ENCODE measurements at regions not wholly inside any gene's neighbourhood (a gene's known extent, or its start where the extent isn't known, plus 50 kb on each side); places are given as distances from the start of the nearest gene placed in this dataset.

GRCh38 chr3:20849975-20850374 is 664.0 kb upstream of the SGO1 start:
- H3K27me3 ChIP-seq (ENCODE audit: control insufficient read depth, insufficient read depth, low read length), result no peaks in the 10 kb centered on the region
- no peaks in the 10 kb centered on the region for H3K36me3 ChIP-seq (ENCODE audit: control insufficient read depth in 2 of 3, insufficient read depth in 3 of 3, low read length in 3 of 3)
- H3K4me1 ChIP-seq (ENCODE audit: control insufficient read depth in 2 of 3, insufficient read depth in 2 of 3, low read depth in 1 of 3, low read length in 3 of 3), result no peaks in the 10 kb centered on the region
- intact Hi-C loops (cut with DNase I), result no loop called here
- H3K9ac ChIP-seq (ENCODE audit: low read length in 3 of 3), result no peak overlapping the region
- H3K9me3 ChIP-seq (ENCODE audit: control insufficient read depth in 2 of 3, insufficient read depth in 1 of 3, low read length in 3 of 3), result no peaks in the 10 kb centered on the region
- H3K27ac ChIP-seq (ENCODE audit: low read depth in 2 of 2, low read length in 2 of 2), result no peak overlapping the region
- DNase-seq, result peak in 2 of 5 donors; percentile 9 to 36
- FAIRE-seq, result no peak
- H3K4me3 ChIP-seq (ENCODE audit: low read length in 3 of 3), result no peak overlapping the region
- no peak for TF ChIP-seq CTCF (IDR thresholded peaks at IDR 0.05; ENCODE audit: borderline replicate concordance, extremely low read depth, insufficient read depth)

GRCh38 chr3:20846832-20847231 is 660.8 kb upstream of the SGO1 start:
- Histone ChIP-seq H3K4me1 (ENCODE audit: control insufficient read depth in 2 of 3, insufficient read depth in 2 of 3, low read depth in 1 of 3, low read length in 3 of 3) (no peaks in the 10 kb centered on the region), H3K4me3 (ENCODE audit: low read length in 3 of 3) (no peak overlapping the region), H3K27me3 (ENCODE audit: control insufficient read depth, insufficient read depth, low read length) (no peaks in the 10 kb centered on the region), H3K36me3 (ENCODE audit: control insufficient read depth in 2 of 3, insufficient read depth in 3 of 3, low read length in 3 of 3) (no peaks in the 10 kb centered on the region), H3K27ac (ENCODE audit: low read depth in 2 of 2, low read length in 2 of 2) (no peak overlapping the region), H3K9ac (ENCODE audit: low read length in 3 of 3) (no peak overlapping the region), H3K9me3 (ENCODE audit: control insufficient read depth in 2 of 3, insufficient read depth in 1 of 3, low read length in 3 of 3) (no peaks in the 10 kb centered on the region)
- no peak for FAIRE-seq
- TF ChIP-seq CTCF (IDR thresholded peaks at IDR 0.05; ENCODE audit: borderline replicate concordance, extremely low read depth, insufficient read depth), result no peak
- intact Hi-C loops (cut with DNase I), result no loop called here
- no peak for DNase-seq

GRCh38 chr3:20846066-20846465 is 660.1 kb upstream of the SGO1 start:
- no peak overlapping the region for H3K27ac ChIP-seq (ENCODE audit: low read depth in 2 of 2, low read length in 2 of 2)
- TF ChIP-seq CTCF (IDR thresholded peaks at IDR 0.05; ENCODE audit: borderline replicate concordance, extremely low read depth, insufficient read depth), result no peak
- H3K9me3 ChIP-seq (ENCODE audit: control insufficient read depth in 2 of 3, insufficient read depth in 1 of 3, low read length in 3 of 3), result no peaks in the 10 kb centered on the region
- intact Hi-C loops (cut with DNase I), result no loop called here
- no peak overlapping the region for H3K9ac ChIP-seq (ENCODE audit: low read length in 3 of 3)
- FAIRE-seq (no peak), DNase-seq (no peak)
- no peaks in the 10 kb centered on the region for H3K27me3 ChIP-seq (ENCODE audit: control insufficient read depth, insufficient read depth, low read length)
- H3K4me1 ChIP-seq (ENCODE audit: control insufficient read depth in 2 of 3, insufficient read depth in 2 of 3, low read depth in 1 of 3, low read length in 3 of 3), result no peaks in the 10 kb centered on the region
- no peaks in the 10 kb centered on the region for H3K36me3 ChIP-seq (ENCODE audit: control insufficient read depth in 2 of 3, insufficient read depth in 3 of 3, low read length in 3 of 3)
- H3K4me3 ChIP-seq (ENCODE audit: low read length in 3 of 3), result no peak overlapping the region

GRCh38 chr3:20844851-20845250 is 658.8 kb upstream of the SGO1 start:
- FAIRE-seq, result no peak
- TF ChIP-seq CTCF (IDR thresholded peaks at IDR 0.05; ENCODE audit: borderline replicate concordance, extremely low read depth, insufficient read depth), result no peak
- intact Hi-C loops (cut with DNase I), result no loop called here
- Histone ChIP-seq H3K9ac (ENCODE audit: low read length in 3 of 3) (no peak overlapping the region), H3K36me3 (ENCODE audit: control insufficient read depth in 2 of 3, insufficient read depth in 3 of 3, low read length in 3 of 3) (no peaks in the 10 kb centered on the region), H3K4me3 (ENCODE audit: low read length in 3 of 3) (no peak overlapping the region), H3K4me1 (ENCODE audit: control insufficient read depth in 2 of 3, insufficient read depth in 2 of 3, low read depth in 1 of 3, low read length in 3 of 3) (no peaks in the 10 kb centered on the region), H3K9me3 (ENCODE audit: control insufficient read depth in 2 of 3, insufficient read depth in 1 of 3, low read length in 3 of 3) (no peaks in the 10 kb centered on the region), H3K27me3 (ENCODE audit: control insufficient read depth, insufficient read depth, low read length) (no peaks in the 10 kb centered on the region), H3K27ac (ENCODE audit: low read depth in 2 of 2, low read length in 2 of 2) (no peak overlapping the region)
- no peak for DNase-seq
